ENCODE measurements at regions not wholly inside any gene's neighbourhood (a gene's known extent, or its start where the extent isn't known, plus 50 kb on each side); places are given as distances from the start of the nearest gene placed in this dataset.

DNA sequence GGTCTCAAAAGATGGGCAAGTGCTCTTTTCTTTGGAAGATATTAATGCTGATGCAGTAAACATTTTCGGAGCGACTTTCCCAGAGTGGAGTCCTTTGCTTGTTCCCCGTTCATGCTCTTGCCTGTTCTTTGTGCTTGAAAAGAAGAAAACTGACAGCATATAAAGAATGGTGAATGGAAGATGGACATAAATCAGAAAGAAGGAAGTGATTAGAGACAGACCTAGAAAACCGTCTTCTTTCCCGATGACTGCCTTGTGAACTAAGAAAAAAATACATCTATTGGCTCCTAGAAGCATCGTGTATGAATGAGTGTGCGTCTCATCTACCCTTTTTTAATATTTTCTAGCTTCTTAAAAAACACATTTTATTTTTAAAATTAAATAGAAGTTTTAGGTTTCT is 740.1 kb upstream of the FANCL start:
- Histone ChIP-seq H3K4me1 (ENCODE audit: control insufficient read depth in 1 of 2, insufficient read depth in 2 of 2, low read length in 2 of 2) (no peaks in the 10 kb centered on the region), H3K27me3 (ENCODE audit: low read depth, low read length) (no peaks in the 10 kb centered on the region), H3K27ac (ENCODE audit: low read length) (no peak overlapping the region), H3K4me3 (ENCODE audit: low read depth in 1 of 2, low read length in 2 of 2) (no peak overlapping the region), H3K36me3 (ENCODE audit: control insufficient read depth in 1 of 2, insufficient read depth in 2 of 2, low read length in 2 of 2) (no peaks in the 10 kb centered on the region), H3K9me3 (ENCODE audit: control insufficient read depth in 1 of 2, low read length in 2 of 2) (no peaks in the 10 kb centered on the region)

DNA sequence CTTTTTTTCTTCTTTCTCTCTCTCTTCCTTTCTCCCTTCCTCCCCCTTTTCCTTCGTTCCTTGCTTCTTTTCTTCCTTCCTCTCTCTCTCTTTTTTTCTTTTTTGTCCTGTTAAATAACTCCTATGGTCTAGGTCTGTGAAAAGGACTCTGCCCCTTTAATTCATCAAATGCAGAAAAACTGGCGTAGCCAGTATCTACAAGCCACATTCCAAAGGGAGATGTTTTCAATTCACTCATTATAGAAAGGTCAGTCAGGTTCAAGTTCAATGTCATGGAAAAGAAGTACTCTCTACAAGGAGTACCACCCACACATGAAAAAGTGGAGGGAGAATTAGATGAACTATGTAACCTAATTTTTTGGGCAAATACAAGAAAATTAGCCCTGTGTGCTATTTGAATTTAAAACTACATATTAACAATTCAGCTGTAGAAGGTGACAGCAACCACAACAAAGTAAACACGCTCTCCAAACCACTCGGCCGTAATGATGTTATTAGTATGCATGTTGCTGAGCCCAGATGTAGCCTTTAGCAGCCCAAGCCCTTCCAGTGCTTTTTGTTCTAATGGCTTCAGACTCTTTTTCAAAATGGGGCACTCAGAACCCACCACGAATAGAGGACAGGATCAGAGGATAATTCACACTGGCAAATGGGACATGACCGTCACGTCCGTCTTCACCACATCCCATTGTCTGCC is 735.4 kb upstream of the FANCL start:
- Histone ChIP-seq H3K36me3 (ENCODE audit: control insufficient read depth in 1 of 2, insufficient read depth in 2 of 2, low read length in 2 of 2) (no peaks in the 10 kb centered on the region), H3K4me1 (ENCODE audit: control insufficient read depth in 1 of 2, insufficient read depth in 2 of 2, low read length in 2 of 2) (no peaks in the 10 kb centered on the region), H3K4me3 (ENCODE audit: low read depth in 1 of 2, low read length in 2 of 2) (no peak overlapping the region), H3K27ac (ENCODE audit: low read length) (no peak overlapping the region), H3K9me3 (ENCODE audit: control insufficient read depth in 1 of 2, low read length in 2 of 2) (no peaks in the 10 kb centered on the region), H3K27me3 (ENCODE audit: low read depth, low read length) (no peaks in the 10 kb centered on the region)

DNA sequence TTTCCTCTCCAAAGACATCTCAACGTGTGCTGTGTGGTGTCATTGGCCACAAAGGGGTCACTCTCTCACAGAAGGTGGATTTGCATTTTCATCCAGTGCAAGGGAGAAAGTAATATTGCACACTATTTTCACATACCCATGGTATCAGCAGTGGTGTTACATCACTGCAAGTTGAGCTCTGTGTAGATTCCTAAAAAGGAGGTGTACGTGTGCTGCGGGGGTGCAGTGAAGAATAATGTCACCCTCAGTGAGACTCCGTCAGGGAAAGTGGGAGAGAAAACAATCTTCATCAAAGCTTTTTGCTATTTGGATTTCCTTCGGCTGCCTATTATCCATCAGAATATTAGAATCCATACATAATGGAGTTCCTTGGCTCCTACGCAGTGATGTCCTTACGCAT is 733.8 kb upstream of the FANCL start:
- Histone ChIP-seq H3K9me3 (ENCODE audit: control insufficient read depth in 1 of 2, low read length in 2 of 2) (no peaks in the 10 kb centered on the region), H3K4me1 (ENCODE audit: control insufficient read depth in 1 of 2, insufficient read depth in 2 of 2, low read length in 2 of 2) (no peaks in the 10 kb centered on the region), H3K36me3 (ENCODE audit: control insufficient read depth in 1 of 2, insufficient read depth in 2 of 2, low read length in 2 of 2) (no peaks in the 10 kb centered on the region), H3K27ac (ENCODE audit: low read length) (no peak overlapping the region), H3K27me3 (ENCODE audit: low read depth, low read length) (no peaks in the 10 kb centered on the region), H3K4me3 (ENCODE audit: low read depth in 1 of 2, low read length in 2 of 2) (no peak overlapping the region)

DNA sequence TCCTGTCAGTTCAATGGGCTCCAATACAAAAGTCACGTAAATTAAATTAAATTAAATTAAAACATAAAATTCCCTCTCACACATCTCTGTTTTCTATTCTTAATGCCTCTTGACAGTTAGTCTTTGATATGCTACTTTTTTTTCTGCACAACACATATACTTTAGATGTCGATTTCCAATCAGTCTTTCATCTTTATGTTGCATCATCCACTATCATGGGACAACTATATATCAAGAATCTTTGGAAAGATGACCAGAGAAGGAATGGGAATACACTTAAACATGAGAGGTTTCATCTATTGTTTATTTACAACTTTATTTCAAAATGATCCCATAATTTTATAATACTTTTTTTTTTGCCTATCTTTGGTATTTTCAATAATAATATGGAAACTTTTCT is 733.3 kb upstream of the FANCL start:
- Histone ChIP-seq H3K4me3 (ENCODE audit: low read depth in 1 of 2, low read length in 2 of 2) (no peak overlapping the region), H3K36me3 (ENCODE audit: control insufficient read depth in 1 of 2, insufficient read depth in 2 of 2, low read length in 2 of 2) (no peaks in the 10 kb centered on the region), H3K27me3 (ENCODE audit: low read depth, low read length) (no peaks in the 10 kb centered on the region), H3K9me3 (ENCODE audit: control insufficient read depth in 1 of 2, low read length in 2 of 2) (no peaks in the 10 kb centered on the region), H3K27ac (ENCODE audit: low read length) (no peak overlapping the region), H3K4me1 (ENCODE audit: control insufficient read depth in 1 of 2, insufficient read depth in 2 of 2, low read length in 2 of 2) (no peaks in the 10 kb centered on the region)

DNA sequence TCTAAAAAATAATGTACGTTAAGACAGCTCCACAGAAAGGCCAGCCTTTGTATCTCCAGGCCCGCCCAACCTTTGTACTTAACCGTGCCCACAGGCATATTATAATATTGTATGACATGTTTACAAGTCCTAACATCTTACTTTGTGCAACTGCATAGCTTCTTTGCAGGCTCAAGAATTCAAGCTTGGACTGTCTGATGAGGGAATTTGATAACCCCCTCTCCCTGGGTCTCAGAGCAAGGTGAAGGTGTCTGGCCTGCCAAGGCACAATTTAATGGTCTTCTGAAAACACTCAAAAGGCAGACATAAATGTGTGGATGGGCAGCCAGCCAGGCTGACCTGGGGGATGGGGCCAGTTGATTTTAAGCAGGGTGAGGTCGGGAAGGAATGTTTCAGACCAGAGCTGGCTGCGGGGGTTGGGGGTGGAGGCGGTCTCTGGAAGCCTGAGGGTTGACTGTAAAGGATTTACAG is 732.7 kb upstream of the FANCL start:
- Histone ChIP-seq H3K27ac (ENCODE audit: low read length) (no peak overlapping the region), H3K4me1 (ENCODE audit: control insufficient read depth in 1 of 2, insufficient read depth in 2 of 2, low read length in 2 of 2) (no peaks in the 10 kb centered on the region), H3K27me3 (ENCODE audit: low read depth, low read length) (no peaks in the 10 kb centered on the region), H3K9me3 (ENCODE audit: control insufficient read depth in 1 of 2, low read length in 2 of 2) (no peaks in the 10 kb centered on the region), H3K4me3 (ENCODE audit: low read depth in 1 of 2, low read length in 2 of 2) (no peak overlapping the region), H3K36me3 (ENCODE audit: control insufficient read depth in 1 of 2, insufficient read depth in 2 of 2, low read length in 2 of 2) (no peaks in the 10 kb centered on the region)

DNA sequence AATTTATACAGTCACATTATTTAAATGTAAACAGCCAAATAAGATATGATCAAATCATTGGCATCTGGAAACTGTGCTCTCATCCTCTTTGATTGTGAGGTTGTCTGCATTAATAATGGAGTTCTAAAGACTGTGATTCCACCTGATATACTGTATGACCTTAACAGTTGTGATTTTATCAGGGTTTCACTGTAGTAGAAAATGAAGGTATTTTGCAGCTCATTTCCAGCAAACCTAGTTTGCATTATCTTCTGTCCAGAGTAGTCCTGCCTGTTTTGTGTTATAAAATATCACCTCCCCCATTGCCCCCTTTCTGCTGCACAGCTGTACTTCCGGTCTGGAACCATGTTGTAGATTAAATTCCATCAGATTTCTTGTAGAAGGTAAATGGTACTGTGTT is 731.6 kb upstream of the FANCL start:
- no peaks in the 10 kb centered on the region for H3K36me3 ChIP-seq (ENCODE audit: control insufficient read depth in 1 of 2, insufficient read depth in 2 of 2, low read length in 2 of 2)
- no peak overlapping the region for H3K4me3 ChIP-seq (ENCODE audit: low read depth in 1 of 2, low read length in 2 of 2)
- no peaks in the 10 kb centered on the region for H3K27me3 ChIP-seq (ENCODE audit: low read depth, low read length)
- no peaks in the 10 kb centered on the region for H3K9me3 ChIP-seq (ENCODE audit: control insufficient read depth in 1 of 2, low read length in 2 of 2)
- H3K27ac ChIP-seq (ENCODE audit: low read length) = no peak overlapping the region
- no peaks in the 10 kb centered on the region for H3K4me1 ChIP-seq (ENCODE audit: control insufficient read depth in 1 of 2, insufficient read depth in 2 of 2, low read length in 2 of 2)

DNA sequence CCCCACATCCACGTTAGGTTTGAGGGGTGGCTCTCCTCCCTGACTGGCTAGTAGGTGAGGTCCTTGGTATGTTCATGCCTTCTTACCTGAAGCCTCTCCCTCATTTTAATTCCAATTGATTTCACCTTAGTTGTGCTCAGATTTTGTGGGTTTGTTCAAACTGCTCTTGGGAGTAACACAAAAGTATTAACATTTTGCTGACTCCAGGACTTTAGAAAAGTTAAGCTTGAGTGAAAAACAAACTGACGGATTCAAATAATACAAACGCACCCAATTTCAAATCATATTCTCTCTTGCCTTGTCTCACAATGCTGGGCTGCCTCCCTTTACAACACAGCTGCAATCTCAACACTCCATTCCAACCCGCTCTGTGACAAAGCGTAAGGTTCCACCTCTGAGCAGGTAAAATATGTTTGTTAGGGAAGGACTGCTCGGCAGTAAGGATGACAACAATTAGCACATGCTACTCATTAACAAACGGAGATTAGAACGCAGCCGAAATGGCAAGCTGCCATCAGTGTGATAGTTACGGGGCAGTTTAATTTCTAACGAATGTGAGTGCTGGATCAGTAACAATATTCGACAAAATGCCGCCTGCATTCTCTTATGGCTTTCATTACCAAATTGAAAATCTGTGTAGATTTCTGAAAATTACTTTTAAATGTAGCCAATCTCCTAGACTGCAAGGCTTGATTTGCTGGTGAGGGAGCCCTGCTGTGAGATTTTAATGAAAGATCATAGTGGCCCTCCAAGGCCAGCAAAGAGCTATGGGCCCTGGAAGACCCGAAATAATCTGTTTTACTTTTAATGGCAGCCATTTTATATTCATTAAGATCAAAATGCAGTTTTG is 730.6 kb upstream of the FANCL start:
- no peak overlapping the region for H3K27ac ChIP-seq (ENCODE audit: low read length)
- no peaks in the 10 kb centered on the region for H3K36me3 ChIP-seq (ENCODE audit: control insufficient read depth in 1 of 2, insufficient read depth in 2 of 2, low read length in 2 of 2)
- H3K4me3 ChIP-seq (ENCODE audit: low read depth in 1 of 2, low read length in 2 of 2) = no peak overlapping the region
- no peaks in the 10 kb centered on the region for H3K9me3 ChIP-seq (ENCODE audit: control insufficient read depth in 1 of 2, low read length in 2 of 2)
- H3K27me3 ChIP-seq (ENCODE audit: low read depth, low read length) = no peaks in the 10 kb centered on the region
- no peaks in the 10 kb centered on the region for H3K4me1 ChIP-seq (ENCODE audit: control insufficient read depth in 1 of 2, insufficient read depth in 2 of 2, low read length in 2 of 2)

DNA sequence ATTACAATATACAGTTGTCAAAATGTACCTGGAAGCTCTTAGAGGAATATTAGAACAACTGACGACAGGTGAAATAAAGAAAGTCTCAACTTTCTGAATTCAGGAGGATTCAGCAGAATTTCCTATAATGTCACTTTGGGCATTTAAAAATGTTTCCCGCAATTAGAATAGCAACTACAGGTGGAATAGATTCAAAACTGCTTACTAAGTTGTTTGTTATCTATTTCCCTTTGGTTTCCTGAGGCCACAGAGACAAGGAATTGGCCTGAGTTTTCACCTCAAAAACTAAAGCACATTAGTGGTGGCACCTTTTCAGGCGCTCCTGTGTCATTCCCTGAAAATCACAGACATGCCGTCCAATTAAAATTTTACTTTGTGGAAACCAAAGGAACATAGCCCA is 729.2 kb upstream of the FANCL start:
- H3K36me3 ChIP-seq (ENCODE audit: control insufficient read depth in 1 of 2, insufficient read depth in 2 of 2, low read length in 2 of 2) = no peaks in the 10 kb centered on the region
- no peak overlapping the region for H3K27ac ChIP-seq (ENCODE audit: low read length)
- no peaks in the 10 kb centered on the region for H3K27me3 ChIP-seq (ENCODE audit: low read depth, low read length)
- no peak overlapping the region for H3K4me3 ChIP-seq (ENCODE audit: low read depth in 1 of 2, low read length in 2 of 2)
- H3K9me3 ChIP-seq (ENCODE audit: control insufficient read depth in 1 of 2, low read length in 2 of 2) = no peaks in the 10 kb centered on the region
- no peaks in the 10 kb centered on the region for H3K4me1 ChIP-seq (ENCODE audit: control insufficient read depth in 1 of 2, insufficient read depth in 2 of 2, low read length in 2 of 2)

DNA sequence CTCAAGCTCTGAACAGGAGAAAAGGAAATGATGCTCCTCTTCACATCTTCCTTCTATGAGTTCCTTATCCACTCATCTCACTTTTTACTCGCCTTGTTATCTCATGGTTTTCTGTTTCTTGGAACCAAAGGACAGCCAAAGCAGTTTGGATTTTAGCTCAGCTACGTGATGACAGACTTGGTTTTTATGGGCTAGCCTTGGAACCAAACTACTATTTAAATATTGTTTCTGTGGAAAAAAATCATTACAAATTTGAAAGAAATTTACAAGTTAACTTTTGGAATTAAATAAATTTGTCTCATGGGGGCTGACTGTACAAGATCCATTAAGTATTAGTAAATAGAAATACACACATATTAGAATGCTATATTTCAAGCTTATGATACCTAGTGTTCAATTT is 727.8 kb upstream of the FANCL start:
- Histone ChIP-seq H3K36me3 (ENCODE audit: control insufficient read depth in 1 of 2, insufficient read depth in 2 of 2, low read length in 2 of 2) (no peaks in the 10 kb centered on the region), H3K27ac (ENCODE audit: low read length) (no peak overlapping the region), H3K27me3 (ENCODE audit: low read depth, low read length) (no peaks in the 10 kb centered on the region), H3K4me3 (ENCODE audit: low read depth in 1 of 2, low read length in 2 of 2) (no peak overlapping the region), H3K4me1 (ENCODE audit: control insufficient read depth in 1 of 2, insufficient read depth in 2 of 2, low read length in 2 of 2) (no peaks in the 10 kb centered on the region), H3K9me3 (ENCODE audit: control insufficient read depth in 1 of 2, low read length in 2 of 2) (no peaks in the 10 kb centered on the region)

DNA sequence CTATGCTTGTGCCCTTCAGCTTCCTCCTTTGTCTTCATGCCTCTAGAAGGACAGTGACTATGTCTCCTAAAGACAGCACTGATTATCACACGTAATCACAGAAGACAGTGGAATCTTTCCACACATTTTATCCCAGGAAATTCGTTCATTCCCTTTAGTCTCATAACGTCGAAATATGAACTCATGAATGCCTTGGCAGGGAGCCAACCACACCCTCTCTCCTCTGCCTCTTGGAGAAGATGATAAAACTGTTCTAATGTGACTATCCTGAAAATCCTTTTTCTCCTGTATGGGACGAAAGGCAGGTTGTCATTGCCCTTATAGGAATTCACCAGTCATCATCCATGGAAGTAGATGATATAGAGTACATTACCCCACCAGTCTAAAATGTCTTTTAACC is 726.6 kb upstream of the FANCL start:
- Histone ChIP-seq H3K27ac (ENCODE audit: low read length) (no peak overlapping the region), H3K4me3 (ENCODE audit: low read depth in 1 of 2, low read length in 2 of 2) (no peak overlapping the region), H3K36me3 (ENCODE audit: control insufficient read depth in 1 of 2, insufficient read depth in 2 of 2, low read length in 2 of 2) (no peaks in the 10 kb centered on the region), H3K4me1 (ENCODE audit: control insufficient read depth in 1 of 2, insufficient read depth in 2 of 2, low read length in 2 of 2) (no peaks in the 10 kb centered on the region), H3K9me3 (ENCODE audit: control insufficient read depth in 1 of 2, low read length in 2 of 2) (no peaks in the 10 kb centered on the region), H3K27me3 (ENCODE audit: low read depth, low read length) (no peaks in the 10 kb centered on the region)

DNA sequence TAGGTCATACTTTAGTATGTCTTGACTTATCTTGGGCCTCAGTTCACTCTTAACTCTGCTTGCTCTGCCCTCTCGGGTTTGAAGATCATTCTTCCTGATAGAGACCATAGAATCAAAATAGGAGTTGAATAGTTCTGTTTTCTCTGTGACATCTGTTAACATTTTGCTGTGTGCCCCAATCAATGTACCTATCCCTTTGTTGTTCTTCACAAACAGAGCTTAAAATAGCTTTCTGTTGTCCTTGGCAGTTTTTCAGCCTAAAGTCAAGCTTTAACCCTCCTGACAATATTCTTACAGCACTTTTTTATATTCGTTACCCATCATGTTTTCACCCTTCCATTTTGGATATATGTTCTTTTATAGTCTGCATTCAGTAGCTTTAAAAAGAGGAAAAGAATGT is 724.5 kb upstream of the FANCL start:
- Histone ChIP-seq H3K4me3 (ENCODE audit: low read depth in 1 of 2, low read length in 2 of 2) (no peak overlapping the region), H3K9me3 (ENCODE audit: control insufficient read depth in 1 of 2, low read length in 2 of 2) (no peaks in the 10 kb centered on the region), H3K4me1 (ENCODE audit: control insufficient read depth in 1 of 2, insufficient read depth in 2 of 2, low read length in 2 of 2) (no peaks in the 10 kb centered on the region), H3K27ac (ENCODE audit: low read length) (no peak overlapping the region), H3K36me3 (ENCODE audit: control insufficient read depth in 1 of 2, insufficient read depth in 2 of 2, low read length in 2 of 2) (no peaks in the 10 kb centered on the region), H3K27me3 (ENCODE audit: low read depth, low read length) (no peaks in the 10 kb centered on the region)
